Epithelial cell of prostate (primary cell): ENCODE measurements at regions not wholly inside any gene's neighbourhood (a gene's known extent, or its start where the extent isn't known, plus 50 kb on each side); places are given as distances from the start of the nearest gene placed in this dataset.
"Not testable (repeated sequence)": the region's sequence is repeated elsewhere in the genome, so short reads cannot be mapped to it uniquely, and the experiment has no call there.

Experiments used
- DNase-seq: peaks from one replicate; pipeline ENCODE4 v3.0.0-alpha.2; 2011; ENCODE audit warnings: low read depth, low spot score
- H3K27ac ChIP-seq: fragments of 450-650 bp; 2 replicates; pipeline ENCODE4 v1.5.1; 2017; ENCODE audit warnings: mild to moderate bottlenecking

- DNase-seq, result no peak
- H3K27ac ChIP-seq, result no peak overlapping the region
Observed at GRCh38 chr21:29396951-29397455, 98.3 kb downstream of the BACH1 start.

- DNase-seq, result no peak
- H3K27ac ChIP-seq, result peak overlapping the region; percentile 53
Observed at GRCh38 chr21:29403301-29403700, 104.6 kb downstream of the BACH1 start.

- peak overlapping the region; percentile 53 for H3K27ac ChIP-seq
- DNase-seq, result no peak
Observed at GRCh38 chr21:29403922-29404538, 105.3 kb downstream of the BACH1 start.

GRCh38 chr21:29405503-29406122, 106.9 kb downstream of the BACH1 start:
- H3K27ac ChIP-seq, result no peak overlapping the region
- no peak for DNase-seq

GRCh38 chr21:29406385-29406784, 107.7 kb downstream of the BACH1 start:
- H3K27ac ChIP-seq, result no peak overlapping the region
- DNase-seq, result no peak

- no peak for DNase-seq
- no peak overlapping the region for H3K27ac ChIP-seq
Observed at GRCh38 chr21:29407571-29407970, 108.8 kb downstream of the BACH1 start.

- peak overlapping the region; percentile 14 for H3K27ac ChIP-seq
- DNase-seq, result no peak
Observed at GRCh38 chr21:29413683-29414082, 115.0 kb downstream of the BACH1 start.

GRCh38 chr21:29416268-29416667, 117.5 kb downstream of the BACH1 start:
- peak overlapping the region; percentile 49 for H3K27ac ChIP-seq
- no peak for DNase-seq

GRCh38 chr21:29418813-29419212, 120.1 kb downstream of the BACH1 start:
- no peak overlapping the region for H3K27ac ChIP-seq
- no peak for DNase-seq

- H3K27ac ChIP-seq, result no peak overlapping the region
- no peak for DNase-seq
Observed at GRCh38 chr21:29419422-29419821, 120.7 kb downstream of the BACH1 start.

- peak; percentile 37 for DNase-seq
- peak overlapping the region; percentile 13 for H3K27ac ChIP-seq
Observed at GRCh38 chr21:29423099-29423870, 124.6 kb downstream of the BACH1 start.

GRCh38 chr21:29424728-29425127, 126.0 kb downstream of the BACH1 start:
- H3K27ac ChIP-seq, result no peak overlapping the region
- no peak for DNase-seq

- no peak for DNase-seq
- H3K27ac ChIP-seq, result no peak overlapping the region
Observed at GRCh38 chr21:29429218-29429617, 130.5 kb downstream of the BACH1 start.

- no peak for DNase-seq
- H3K27ac ChIP-seq, result no peak overlapping the region
Observed at GRCh38 chr21:29430030-29430429, 131.3 kb downstream of the BACH1 start.

- no peak for DNase-seq
- no peak overlapping the region for H3K27ac ChIP-seq
Observed at GRCh38 chr21:29430576-29430975, 131.9 kb downstream of the BACH1 start.

GRCh38 chr21:29431178-29431577, 132.5 kb downstream of the BACH1 start:
- H3K27ac ChIP-seq, result no peak overlapping the region
- no peak for DNase-seq

- no peak overlapping the region for H3K27ac ChIP-seq
- no peak for DNase-seq
Observed at GRCh38 chr21:29431680-29432079, 133.0 kb downstream of the BACH1 start.

- no peak overlapping the region for H3K27ac ChIP-seq
- DNase-seq, result no peak
Observed at GRCh38 chr21:29433366-29434059, 134.8 kb downstream of the BACH1 start.

GRCh38 chr21:29434081-29434480, 135.4 kb downstream of the BACH1 start:
- DNase-seq, result no peak
- no peak overlapping the region for H3K27ac ChIP-seq

GRCh38 chr21:29434982-29435381, 136.3 kb downstream of the BACH1 start:
- DNase-seq, result not testable (repeated sequence)

GRCh38 chr21:29436143-29436542, 137.4 kb downstream of the BACH1 start:
- H3K27ac ChIP-seq, result no peak overlapping the region
- no peak for DNase-seq

More at GRCh38 chr21:29434982-29435381, 136.3 kb downstream of the BACH1 start:
- not testable (repeated sequence) for H3K27ac ChIP-seq
